HG03558 (cell line): ENCODE measurements at regions not wholly inside any gene's neighbourhood (a gene's known extent, or its start where the extent isn't known, plus 50 kb on each side); places are given as distances from the start of the nearest gene placed in this dataset.
A peak's percentile ranks its signal among the peaks of the same experiment; 100 is the strongest.
"Not testable (repeated sequence)": the region's sequence is repeated elsewhere in the genome, so short reads cannot be mapped to it uniquely, and the experiment has no call there.

Source experiments
- ATAC-seq: cut with Tn5 transposase; IDR thresholded peaks from one replicate; pipeline ENCODE4 v1.9.1; 2021; ENCODE audit warnings: moderate number of reproducible peaks; ENCODE audit not compliant: unreplicated experiment; ENCODE audit errors: extremely low read depth

DNA sequence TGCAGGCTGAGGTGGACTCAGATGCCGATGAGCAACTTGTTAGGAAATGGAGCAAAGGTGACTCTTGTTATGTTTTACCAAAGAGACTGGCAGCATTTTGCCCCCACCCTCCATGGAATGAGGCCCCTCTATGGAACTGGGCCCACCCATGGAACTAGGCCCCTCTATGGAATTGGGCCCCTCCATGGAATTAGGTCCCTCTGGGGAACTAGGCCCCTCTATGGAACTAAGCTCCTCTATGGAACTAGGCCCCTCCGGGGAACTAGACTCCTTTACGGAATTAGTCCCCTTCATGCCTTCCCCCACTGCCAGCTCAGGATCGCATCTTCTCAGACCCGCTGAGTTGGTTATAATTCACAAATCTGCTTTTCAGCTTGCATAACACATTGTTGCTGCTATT, 144.9 kb downstream of the THBS2 start:
- ATAC-seq: no peak

DNA sequence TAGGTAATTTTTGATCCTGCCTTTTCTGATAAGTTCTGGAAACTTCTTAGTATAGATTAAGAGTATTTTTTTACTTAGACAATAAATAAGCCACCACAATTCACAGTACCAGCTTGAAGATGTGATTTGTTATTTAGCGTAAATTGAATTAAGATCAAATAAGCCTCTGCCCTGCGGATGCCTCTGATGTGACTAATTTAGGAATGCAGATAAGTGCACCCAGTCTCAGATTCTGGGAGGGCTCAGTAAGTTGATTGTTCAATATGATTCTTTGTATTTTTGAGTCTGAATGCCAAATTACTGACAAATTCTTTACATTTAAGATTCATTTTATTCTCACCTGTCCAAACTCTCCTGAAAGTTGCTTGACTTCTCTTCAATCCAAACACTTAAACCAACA, 147.5 kb downstream of the THBS2 start:
- ATAC-seq: no peak

DNA sequence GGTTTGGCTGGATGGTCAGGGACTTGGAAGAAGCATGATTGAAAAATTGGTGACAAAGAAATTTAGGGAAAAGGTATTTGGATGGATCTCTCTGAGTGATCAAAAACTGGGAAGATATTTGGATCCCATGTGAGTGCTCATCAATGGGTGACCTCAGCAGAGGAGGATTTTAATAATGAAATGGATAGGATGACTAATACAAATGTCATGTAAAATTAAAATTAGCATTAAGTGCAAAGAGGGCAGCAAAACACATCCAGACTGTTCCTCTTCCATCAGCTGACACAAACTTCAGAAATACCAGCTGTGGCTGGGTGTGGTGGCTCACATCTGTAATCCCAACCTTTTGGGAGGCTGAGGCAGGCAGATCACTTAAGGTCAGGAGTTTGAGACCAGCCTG, 151.7 kb downstream of the THBS2 start:
- ATAC-seq: no peak

- no peak for ATAC-seq
Measured at GRCh38 chr6:169101036-169101805, 152.4 kb downstream of the THBS2 start.

DNA sequence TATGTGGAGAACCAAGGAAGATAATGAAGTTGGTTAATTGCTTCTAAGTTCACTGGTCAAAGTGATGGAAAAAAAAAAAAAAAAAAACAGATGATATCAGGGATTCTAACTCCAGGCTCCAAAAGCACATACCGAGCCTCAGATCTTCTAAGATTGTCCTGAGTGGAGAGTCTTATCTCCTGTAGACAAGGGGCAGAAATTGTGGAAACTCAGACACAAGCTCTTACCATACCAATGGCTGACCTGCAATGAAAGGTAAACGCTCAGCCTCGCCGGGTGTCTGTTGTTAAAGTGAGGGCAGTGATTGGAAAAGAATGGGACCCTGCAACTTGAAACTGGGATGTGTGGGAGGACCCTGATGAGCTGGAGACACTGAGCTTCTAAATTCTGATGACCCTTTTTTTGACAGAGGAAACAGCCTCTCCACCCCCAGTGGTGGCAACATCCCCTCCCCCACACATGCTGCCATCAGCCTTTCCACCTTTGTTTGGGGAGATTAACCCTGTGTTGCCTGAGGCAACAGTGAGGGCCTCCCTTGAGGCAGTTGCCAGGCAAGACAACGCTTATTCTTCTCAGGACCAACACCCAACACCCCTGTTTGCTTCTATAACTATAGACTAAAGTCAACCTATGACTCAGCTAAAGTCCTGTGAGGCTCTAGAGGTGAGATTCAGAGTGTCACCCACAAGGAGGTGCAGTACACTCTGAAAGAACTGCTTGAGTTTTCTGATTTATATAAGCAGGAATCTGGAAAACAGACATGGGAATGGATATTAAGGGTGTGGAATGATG, 154.0 kb downstream of the THBS2 start:
- ATAC-seq: no peak

DNA sequence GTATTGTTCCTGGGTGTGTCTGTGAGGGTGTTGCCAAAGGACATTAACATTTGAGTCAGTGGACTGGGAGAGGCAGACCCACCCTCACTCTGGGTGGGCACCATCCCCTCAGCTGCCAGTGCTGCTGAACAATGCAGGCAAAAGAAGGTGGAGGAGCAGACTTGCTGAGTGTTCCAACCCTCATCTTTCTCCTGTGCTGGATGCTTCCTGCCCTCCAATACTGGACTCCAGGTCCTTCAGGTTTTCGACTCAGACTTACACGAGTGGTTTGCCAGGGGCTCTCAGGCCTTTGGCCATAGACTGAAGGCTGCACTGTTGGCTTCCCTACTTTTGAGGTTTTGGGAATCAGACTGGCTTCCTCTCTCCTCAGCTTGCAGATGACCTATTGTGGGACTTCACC, 155.0 kb downstream of the THBS2 start:
- not testable (repeated sequence) for ATAC-seq

- no peak for ATAC-seq
Measured at GRCh38 chr6:169098116-169098515, 155.5 kb downstream of the THBS2 start.

GRCh38 chr6:169097381-169097959, 156.2 kb downstream of the THBS2 start:
- no peak for ATAC-seq

DNA sequence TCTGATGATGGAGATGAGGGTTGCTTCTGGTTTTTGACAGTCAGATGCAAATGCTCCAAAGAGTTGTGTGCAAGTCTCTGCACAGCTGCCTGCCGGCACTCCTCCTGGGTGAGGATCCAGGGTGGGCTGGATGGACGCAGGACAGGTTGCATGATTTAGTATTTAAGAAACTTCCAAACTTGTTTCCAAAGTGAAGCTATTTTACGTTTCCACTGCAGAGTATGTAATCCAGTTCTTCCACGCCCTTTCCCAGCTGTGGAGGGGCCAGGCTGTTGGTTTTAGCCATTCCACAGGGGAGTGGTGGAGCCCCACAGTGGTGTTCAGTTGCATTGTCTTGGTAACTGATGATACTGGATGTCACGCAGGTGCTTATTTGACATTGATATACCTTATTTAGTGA, 157.3 kb downstream of the THBS2 start:
- no peak for ATAC-seq

- ATAC-seq: no peak
Measured at GRCh38 chr6:169095153-169095552, 158.5 kb downstream of the THBS2 start.

DNA sequence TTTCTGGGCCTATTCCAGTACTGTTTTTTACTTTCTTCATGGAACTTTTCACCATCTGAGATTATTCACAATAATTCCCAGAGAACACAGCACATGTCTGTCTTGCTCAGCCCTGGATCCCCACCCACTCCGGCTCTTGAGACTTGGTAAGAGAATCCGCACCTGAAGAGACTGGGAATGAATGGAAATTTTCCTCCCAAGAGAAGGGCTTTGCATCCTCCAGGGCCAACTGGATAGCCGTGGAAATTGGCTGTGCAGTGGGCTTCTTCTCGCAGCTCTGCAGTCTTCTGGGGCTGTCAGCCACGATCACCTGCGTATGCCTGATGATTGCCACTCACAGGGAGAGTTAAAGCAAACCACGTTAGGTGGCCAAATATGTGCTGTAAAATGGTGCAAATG, 159.1 kb downstream of the THBS2 start:
- ATAC-seq: no peak

- ATAC-seq: no peak
Measured at GRCh38 chr6:169093770-169094551, 159.7 kb downstream of the THBS2 start.

GRCh38 chr6:169093066-169093723, 160.5 kb downstream of the THBS2 start:
- ATAC-seq: no peak

DNA sequence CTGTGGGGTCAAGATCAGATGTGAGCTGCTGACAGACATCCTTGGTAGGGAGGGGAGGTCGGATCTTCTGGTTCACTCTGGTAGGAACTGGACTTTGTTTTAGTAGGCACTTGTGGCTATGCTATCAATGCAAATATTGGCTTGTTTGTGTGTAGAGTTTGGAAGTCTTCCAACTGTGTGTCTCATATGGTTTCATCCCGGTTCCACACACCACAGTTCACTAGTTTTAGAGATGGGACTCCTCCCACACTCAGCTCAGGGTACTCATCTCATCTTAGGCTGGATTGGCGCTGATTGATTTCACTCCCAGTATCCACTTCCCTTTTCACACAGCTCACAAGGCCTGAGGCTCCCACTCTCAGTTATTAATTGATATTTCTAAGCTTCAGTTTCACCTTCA, 161.3 kb downstream of the THBS2 start:
- peak; percentile 98 for ATAC-seq

DNA sequence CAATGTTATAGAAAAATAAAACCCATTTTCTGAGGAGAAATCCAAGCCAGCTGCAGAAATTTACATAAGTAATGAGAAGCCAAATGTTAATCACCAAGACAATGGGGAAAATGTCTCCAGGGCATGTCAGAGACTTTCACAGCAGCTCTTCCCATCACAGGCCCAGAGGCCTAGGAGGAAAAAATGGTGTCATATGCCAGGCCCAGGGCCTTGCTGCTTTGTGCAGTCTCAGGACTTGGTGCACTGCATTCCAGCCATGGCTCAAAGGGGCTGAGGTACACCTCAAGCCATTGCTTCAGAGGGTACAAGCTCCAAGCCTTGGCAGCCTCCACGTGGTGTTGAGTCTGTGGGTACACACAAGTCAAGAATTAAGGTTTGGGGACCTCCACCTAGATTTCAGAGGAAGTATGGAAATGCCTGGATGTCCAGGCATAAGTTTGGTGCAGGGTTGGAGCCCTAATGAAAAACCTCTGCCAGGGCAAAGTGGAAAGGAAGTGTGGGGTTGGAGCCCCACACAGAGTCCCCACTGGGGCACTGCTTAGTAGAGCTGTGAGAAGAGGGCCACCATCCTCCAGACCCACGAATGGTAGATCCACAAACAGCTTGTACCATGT, 163.0 kb downstream of the THBS2 start:
- not testable (repeated sequence) for ATAC-seq

- no peak for ATAC-seq
Measured at GRCh38 chr6:169088762-169089161, 164.9 kb downstream of the THBS2 start.

- ATAC-seq: no peak
Measured at GRCh38 chr6:169087443-169088041, 166.1 kb downstream of the THBS2 start.

DNA sequence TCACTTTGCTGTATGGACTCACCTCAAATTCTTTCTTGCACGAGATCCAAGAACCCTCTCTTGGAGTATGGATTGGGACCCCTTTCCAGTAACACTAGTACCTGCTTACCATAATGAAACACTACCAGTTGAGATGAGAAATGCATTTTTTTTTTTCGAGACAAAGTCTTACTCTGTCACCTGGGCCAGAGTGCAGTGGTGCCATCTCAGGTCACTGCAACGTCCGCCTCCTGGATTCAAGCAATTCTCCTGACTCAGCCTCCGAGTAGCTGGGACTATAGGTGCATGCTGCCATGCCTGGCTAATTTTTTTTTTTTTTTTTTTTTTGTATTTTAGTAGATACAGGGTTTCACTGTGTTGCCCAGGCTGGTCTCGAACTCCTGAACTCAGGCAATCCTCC, 167.0 kb downstream of the THBS2 start:
- ATAC-seq: not testable (repeated sequence)

DNA sequence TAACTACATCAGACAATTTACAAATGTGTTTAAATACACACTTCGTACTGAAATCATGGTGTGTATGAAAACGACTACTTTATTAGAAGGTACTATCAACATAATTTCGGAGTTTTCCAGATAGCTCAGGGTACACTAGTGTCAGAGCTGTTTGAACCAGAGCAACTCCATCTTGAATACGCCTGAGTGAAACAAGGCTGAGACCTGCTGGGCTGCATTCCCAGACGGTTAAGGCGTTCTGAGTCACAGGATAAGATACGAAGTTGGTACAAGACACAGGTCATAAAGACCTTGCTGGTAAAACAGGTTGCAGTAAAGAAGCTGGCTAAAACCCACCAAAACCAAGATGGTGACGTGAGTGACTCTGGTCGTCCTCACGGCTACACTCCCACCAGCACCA, 167.6 kb downstream of the THBS2 start:
- no peak for ATAC-seq
